GM10248 (cell line): ENCODE measurements at regions not wholly inside any gene's neighbourhood (a gene's known extent, or its start where the extent isn't known, plus 50 kb on each side); places are given as distances from the start of the nearest gene placed in this dataset.
"Not testable (repeated sequence)": the region's sequence is repeated elsewhere in the genome, so short reads cannot be mapped to it uniquely, and the experiment has no call there.

Experiments used
- CTCF ChIA-PET: fragments of 300-600 bp; sonication (Branson Sonifier 250); formaldehyde crosslinking; extraction: SDS; loops from one replicate; lab custom pipeline; 2021; ENCODE audit warnings: antibody characterized with exemption; lab: Yijun Ruan, JAX
- POLR2A ChIA-PET: fragments of 350-650 bp; sonication (Branson Sonifier 250); formaldehyde crosslinking; extraction: SDS; loops from one replicate; lab custom pipeline; 2020; ENCODE audit warnings: antibody characterized with exemption; lab: Yijun Ruan, JAX
- DNase-seq: peaks from one replicate; pipeline ENCODE4 v3.0.0; 2012; ENCODE audit errors: extremely low spot score
- TF ChIP-seq, protein P1 (sequence below): IDR thresholded peaks from 2 replicates; pipeline ENCODE4 v1.5.1; 2012; ENCODE audit warnings: mild to moderate bottlenecking, low read depth; ENCODE audit errors: extremely low read depth, missing control alignments, control extremely low read depth

GRCh38 chrY:13627323-13627722 lies 76.4 kb upstream of the TMSB4Y start:
- CTCF ChIA-PET, result interaction anchor here (0.7 to 0.8 kb wide), 2 partner anchors 12 to 14 kb away, joined by 3 read pairs; no protein-coding TSS in a partner anchor
- not testable (repeated sequence) for DNase-seq

GRCh38 chrY:13615943-13616304 lies 87.8 kb upstream of the TMSB4Y start:
- ChIA-PET POLR2A (no interaction called here), CTCF (interaction anchor here (1.5 kb wide), 1 partner anchor 12 kb away, joined by 3 read pairs; no protein-coding TSS in a partner anchor)
- no peak for DNase-seq
- TF ChIP-seq, protein P1, sequence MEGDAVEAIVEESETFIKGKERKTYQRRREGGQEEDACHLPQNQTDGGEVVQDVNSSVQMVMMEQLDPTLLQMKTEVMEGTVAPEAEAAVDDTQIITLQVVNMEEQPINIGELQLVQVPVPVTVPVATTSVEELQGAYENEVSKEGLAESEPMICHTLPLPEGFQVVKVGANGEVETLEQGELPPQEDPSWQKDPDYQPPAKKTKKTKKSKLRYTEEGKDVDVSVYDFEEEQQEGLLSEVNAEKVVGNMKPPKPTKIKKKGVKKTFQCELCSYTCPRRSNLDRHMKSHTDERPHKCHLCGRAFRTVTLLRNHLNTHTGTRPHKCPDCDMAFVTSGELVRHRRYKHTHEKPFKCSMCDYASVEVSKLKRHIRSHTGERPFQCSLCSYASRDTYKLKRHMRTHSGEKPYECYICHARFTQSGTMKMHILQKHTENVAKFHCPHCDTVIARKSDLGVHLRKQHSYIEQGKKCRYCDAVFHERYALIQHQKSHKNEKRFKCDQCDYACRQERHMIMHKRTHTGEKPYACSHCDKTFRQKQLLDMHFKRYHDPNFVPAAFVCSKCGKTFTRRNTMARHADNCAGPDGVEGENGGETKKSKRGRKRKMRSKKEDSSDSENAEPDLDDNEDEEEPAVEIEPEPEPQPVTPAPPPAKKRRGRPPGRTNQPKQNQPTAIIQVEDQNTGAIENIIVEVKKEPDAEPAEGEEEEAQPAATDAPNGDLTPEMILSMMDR, result no peak

More at GRCh38 chrY:13627323-13627722, 76.4 kb upstream of the TMSB4Y start:
- POLR2A ChIA-PET, result not testable (repeated sequence)

DNA sequence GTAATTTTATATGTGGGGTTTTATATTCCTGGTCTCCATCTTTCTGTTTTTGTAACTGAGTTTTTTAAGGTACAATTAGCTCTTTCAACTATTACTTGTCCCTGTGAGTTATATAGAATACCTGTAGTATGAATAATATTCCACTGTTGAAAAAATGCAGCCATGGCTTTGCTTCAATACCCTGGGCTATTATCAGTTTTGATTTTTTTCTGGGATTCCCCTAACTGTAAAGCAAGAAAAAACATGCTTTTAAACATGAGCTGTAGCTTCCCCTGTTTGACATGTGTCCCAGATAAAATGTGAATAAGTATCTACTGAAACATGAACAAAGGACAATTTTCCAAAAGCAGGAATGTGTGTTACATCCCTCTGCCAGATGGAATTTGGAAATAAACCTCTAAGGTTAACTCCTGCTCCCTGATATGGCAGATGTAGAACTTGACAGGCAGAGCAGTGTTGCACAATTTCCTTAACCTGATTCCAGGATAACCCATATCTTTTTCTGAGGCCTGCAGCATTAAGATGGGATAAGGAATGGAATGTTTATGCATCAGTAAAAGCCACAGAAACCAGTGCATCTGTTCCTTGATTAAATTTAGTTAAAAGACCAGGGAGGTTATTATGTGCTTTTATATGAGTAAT lies 88.3 kb upstream of the TMSB4Y start:
- no peak for DNase-seq
- TF ChIP-seq, protein P1, result no peak
- POLR2A ChIA-PET, result no interaction called here
- CTCF ChIA-PET, result interaction anchor here (1.5 kb wide), 1 partner anchor 12 kb away, joined by 3 read pairs; no protein-coding TSS in a partner anchor

GRCh38 chrY:13612916-13613315 lies 90.8 kb upstream of the TMSB4Y start:
- CTCF ChIA-PET, result no interaction called here
- DNase-seq, result no peak
- POLR2A ChIA-PET, result no interaction called here
- TF ChIP-seq, protein P1, result no peak

DNA sequence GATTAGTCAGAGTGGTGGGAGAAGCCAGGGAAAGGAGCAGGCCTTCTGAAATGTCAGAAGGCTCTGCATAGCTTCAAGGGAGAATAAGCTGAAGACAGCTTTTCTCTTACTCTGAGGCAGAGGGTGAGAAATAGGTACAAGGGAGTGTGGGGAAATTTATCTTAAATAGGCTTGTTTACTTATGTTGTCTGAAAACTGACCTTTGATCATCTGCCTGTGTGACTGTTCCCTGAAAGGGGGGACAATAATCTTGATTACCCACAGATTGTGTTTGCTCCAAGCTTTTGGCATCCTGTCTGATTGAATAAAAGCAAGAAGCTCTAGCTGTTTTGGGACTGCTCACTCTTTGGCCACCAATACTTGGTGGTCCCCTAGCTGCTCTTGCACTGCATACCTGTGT lies 91.7 kb upstream of the TMSB4Y start:
- TF ChIP-seq, protein P1, result no peak
- DNase-seq, result no peak
- ChIA-PET POLR2A (no interaction called here), CTCF (no interaction called here)

- ChIA-PET POLR2A (no interaction called here), CTCF (no interaction called here)
- TF ChIP-seq, protein P1, result no peak
These were observed 111.2 kb upstream of the TMSB4Y start for GRCh38 chrY:13592450-13592849.

DNA sequence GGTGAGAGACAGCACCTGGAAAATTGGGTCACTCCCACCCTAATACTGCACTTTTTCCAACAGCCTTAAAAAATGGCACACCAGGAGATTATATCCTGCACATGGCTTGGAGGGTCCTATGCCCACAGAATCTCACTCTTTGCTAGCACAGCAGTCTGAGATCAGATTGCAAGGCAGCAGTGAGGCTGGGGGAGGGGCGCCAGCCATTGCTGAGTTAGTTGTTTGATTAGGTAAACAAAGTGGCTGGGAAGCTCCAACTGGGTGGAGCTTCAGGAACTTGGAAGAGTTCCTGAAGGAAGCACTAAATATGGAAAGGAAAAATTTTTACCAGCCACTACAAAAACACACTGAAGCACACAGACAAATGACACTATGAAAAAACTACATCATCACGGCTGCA lies 91.1 kb upstream of the UTY start:
- DNase-seq, CTCF ChIA-PET, POLR2A ChIA-PET: not testable (repeated sequence)

More at GRCh38 chrY:13592450-13592849, 111.2 kb upstream of the TMSB4Y start:
- DNase-seq, result no peak

GRCh38 chrY:13567186-13567585 lies 87.4 kb upstream of the UTY start:
- TF ChIP-seq, protein P1, result no peak

More at GRCh38 chrY:13567186-13567585, 87.4 kb upstream of the UTY start:
- ChIA-PET POLR2A (no interaction called here), CTCF (interaction anchor here (0.7 kb wide), 1 partner anchor 11 kb away, joined by 3 read pairs; no protein-coding TSS in a partner anchor)
- no peak for DNase-seq
